IMR-90 (cell line): ENCODE measurements at regions not wholly inside any gene's neighbourhood (a gene's known extent, or its start where the extent isn't known, plus 50 kb on each side); places are given as distances from the start of the nearest gene placed in this dataset.

ENCODE experiments used
- ATAC-seq: fragments of 200-7000 bp; cut with Tn5 transposase; 2 replicates; pipeline ENCODE4 v1.9.1; 2020; ENCODE audit warnings: low read depth, mild to moderate bottlenecking, moderate library complexity
- BruUV-seq: library from RNA; stranded (reverse); fragments of 400-500 nt; replicated peaks from 2 replicates; lab custom pipeline; 2021; lab: Mats Ljungman, UMichigan
- CTCF ChIA-PET: fragments of 300-600 bp; formaldehyde crosslinking; extraction: SDS; loops from one replicate; lab custom pipeline; 2021; ENCODE audit warnings: antibody characterized with exemption; lab: Yijun Ruan, JAX
- POLR2A ChIA-PET: fragments of 300-600 bp; sonication (Branson Sonifier 250); formaldehyde crosslinking; loops from one replicate; lab custom pipeline; 2022; ENCODE audit warnings: antibody characterized with exemption; ENCODE audit not compliant: unreplicated experiment; lab: Charles Lee
- DNase-seq: peaks from one replicate; pipeline ENCODE4 v3.0.0; 2013
- H2AFZ ChIP-seq: replicated peaks from 2 replicates; pipeline ENCODE3; 2013; ENCODE audit warnings: low read length, mild to moderate bottlenecking; ENCODE audit not compliant: poor library complexity
- H2AK5ac ChIP-seq: 2 replicates; pipeline ENCODE4 v1.6.1; 2013; ENCODE audit warnings: low read depth, low read length, inconsistent platforms
- H2AK9ac ChIP-seq: replicated peaks from 2 replicates; pipeline ENCODE3; 2013; ENCODE audit warnings: mild to moderate bottlenecking, low read depth, low read length, moderate library complexity; ENCODE audit not compliant: poor library complexity
- H2BK120ac ChIP-seq: 2 replicates; pipeline ENCODE4 v1.6.1; 2013; ENCODE audit warnings: low read depth, low read length, inconsistent platforms
- H2BK15ac ChIP-seq: 3 replicates; pipeline ENCODE4 v1.6.1; 2013; ENCODE audit warnings: low read depth, low read length, inconsistent platforms
- H2BK20ac ChIP-seq: 2 replicates; pipeline ENCODE4 v1.6.1; 2013; ENCODE audit warnings: low read depth, mild to moderate bottlenecking, inconsistent platforms, low read length, moderate library complexity
- H2BK5ac ChIP-seq: 2 replicates; pipeline ENCODE4 v1.6.1; 2013; ENCODE audit warnings: mild to moderate bottlenecking, low read depth, low read length, inconsistent platforms; ENCODE audit not compliant: poor library complexity, severe bottlenecking
- H3K14ac ChIP-seq: replicated peaks from 2 replicates; pipeline ENCODE4 v1.6.1; 2013; ENCODE audit warnings: low read depth, low read length, inconsistent platforms
- H3K18ac ChIP-seq: 2 replicates; pipeline ENCODE4 v1.6.1; 2013; ENCODE audit warnings: low read depth, low read length, control low read depth
- H3K23ac ChIP-seq: 2 replicates; pipeline ENCODE4 v1.6.1; 2013; ENCODE audit warnings: low read depth, low read length, inconsistent platforms
- H3K27ac ChIP-seq: 2 replicates; pipeline ENCODE4 v1.5.1; 2013; ENCODE audit warnings: mild to moderate bottlenecking, control low read depth, low read length; ENCODE audit not compliant: insufficient read depth
- H3K27me3 ChIP-seq: 2 replicates; pipeline ENCODE4 v1.6.1; 2013; ENCODE audit warnings: low read length; ENCODE audit not compliant: control insufficient read depth, insufficient read depth
- H3K36me3 ChIP-seq: 2 replicates; pipeline ENCODE4 v1.6.1; 2013; ENCODE audit warnings: low read length, mixed read lengths; ENCODE audit not compliant: control insufficient read depth, insufficient read depth
- H3K4ac ChIP-seq: 2 replicates; pipeline ENCODE4 v1.6.1; 2013; ENCODE audit warnings: low read depth, low read length, inconsistent platforms
- H3K4me1 ChIP-seq: 2 replicates; pipeline ENCODE4 v1.6.1; 2013; ENCODE audit warnings: low read length, mixed read lengths; ENCODE audit not compliant: control insufficient read depth, insufficient read depth
- H3K4me2 ChIP-seq: 2 replicates; pipeline ENCODE4 v1.6.1; 2013; ENCODE audit warnings: low read depth, mild to moderate bottlenecking, control low read depth, low read length, moderate library complexity
- H3K4me3 ChIP-seq: 2 replicates; pipeline ENCODE4 v1.5.1; 2013; ENCODE audit warnings: low read depth, mild to moderate bottlenecking, control low read depth, low read length, moderate library complexity; ENCODE audit not compliant: insufficient read depth
- H3K56ac ChIP-seq: 2 replicates; pipeline ENCODE4 v1.6.1; 2013; ENCODE audit warnings: low read length, inconsistent platforms; ENCODE audit not compliant: insufficient read depth; ENCODE audit errors: extremely low read depth
- H3K79me1 ChIP-seq, 2 experiments: 2 replicates each; pipeline ENCODE4 v1.6.1; 2013; ENCODE audit warnings: low read length in 2 of 2, inconsistent platforms in 1 of 2, low read depth in 1 of 2
- H3K9ac ChIP-seq: 2 replicates; pipeline ENCODE4 v1.6.1; 2013; ENCODE audit warnings: low read depth, low read length, control low read depth
- H3K9me1 ChIP-seq: 2 replicates; pipeline ENCODE4 v1.6.1; 2013; ENCODE audit warnings: low read length, inconsistent platforms; ENCODE audit not compliant: insufficient read depth
- H3K9me3 ChIP-seq: 2 replicates; pipeline ENCODE4 v1.6.1; 2013; ENCODE audit warnings: low read length; ENCODE audit not compliant: control insufficient read depth, insufficient read depth
- H4K20me1 ChIP-seq: 2 replicates; pipeline ENCODE4 v1.6.1; 2013; ENCODE audit warnings: low read length, inconsistent platforms; ENCODE audit not compliant: insufficient read depth
- H4K5ac ChIP-seq: 2 replicates; pipeline ENCODE4 v1.6.1; 2013; ENCODE audit warnings: mild to moderate bottlenecking, low read depth, low read length, control low read depth
- H4K8ac ChIP-seq, 2 experiments: 2 replicates each; pipeline ENCODE4 v1.6.1; 2013; ENCODE audit warnings: low read depth in 2 of 2, low read length in 2 of 2, control low read depth in 1 of 2, inconsistent platforms in 1 of 2
- H4K91ac ChIP-seq: 2 replicates; pipeline ENCODE4 v1.6.1; 2013; ENCODE audit warnings: low read depth, low read length, inconsistent platforms; ENCODE audit not compliant: insufficient read depth
- BHLHE40 ChIP-seq: fragments of 150-350 bp; IDR thresholded peaks from 2 replicates; pipeline ENCODE4 v1.6.1; 2016; ENCODE audit warnings: mild to moderate bottlenecking, low read depth, low read length
- CEBPB ChIP-seq: IDR thresholded peaks from 2 replicates; pipeline ENCODE4 v1.6.1; 2012; ENCODE audit warnings: low read depth, low read length, improper control_type of control experiment
- CTCF ChIP-seq: conservative IDR thresholded peaks from 2 replicates; pipeline ENCODE4 v1.5.1; 2012; ENCODE audit warnings: mild to moderate bottlenecking, low read depth, low read length, improper control_type of control experiment
- FOS ChIP-seq: fragments of 150-350 bp; IDR thresholded peaks from 2 replicates; pipeline ENCODE4 v1.6.1; 2016; ENCODE audit warnings: low read depth, low read length
- MAFK ChIP-seq: IDR thresholded peaks from 2 replicates; pipeline ENCODE4 v1.6.1; 2012; ENCODE audit warnings: low read depth, low read length, improper control_type of control experiment
- MAZ ChIP-seq: IDR thresholded peaks from 2 replicates; pipeline ENCODE4 v1.6.1; 2012; ENCODE audit warnings: low read depth, mild to moderate bottlenecking, low read length, improper control_type of control experiment, moderate library complexity, borderline replicate concordance
- POLR2A ChIP-seq: IDR thresholded peaks from 2 replicates; pipeline ENCODE4 v1.6.1; 2012; ENCODE audit warnings: mild to moderate bottlenecking, low read depth, low read length
- RAD21 ChIP-seq: IDR thresholded peaks from 2 replicates; pipeline ENCODE4 v1.6.1; 2012; ENCODE audit warnings: low read length, improper control_type of control experiment
- RCOR1 ChIP-seq: IDR thresholded peaks from 2 replicates; pipeline ENCODE4 v1.6.1; 2012; ENCODE audit warnings: mild to moderate bottlenecking, low read length, improper control_type of control experiment; ENCODE audit not compliant: insufficient replicate concordance
- RFX5 ChIP-seq: IDR thresholded peaks from 2 replicates; pipeline ENCODE4 v1.8.0; 2012; ENCODE audit warnings: low read depth, mild to moderate bottlenecking, low read length, moderate library complexity
- USF2 ChIP-seq: fragments of 150-350 bp; IDR thresholded peaks from 2 replicates; pipeline ENCODE4 v1.6.1; 2017; ENCODE audit warnings: mild to moderate bottlenecking, antibody characterized with exemption, low read length, low read depth
- WGBS, 2 experiments: methylation state at CpG; one replicate each; pipeline versions ENCODE4 v1.1.5 to v1.1.7; 2013; ENCODE audit warnings: missing lambda C conversion rate in 2 of 2; ENCODE audit not compliant: insufficient read length in 1 of 2; ENCODE audit errors: extremely low coverage in 2 of 2; 5-methylcytosine and 5-hydroxymethylcytosine counted together
- dilution Hi-C: fragments of 300-500 bp; cut with HindIII; formaldehyde crosslinking; loops from one replicate; pipeline ENCODE4 v1.14.3; 2018; ENCODE audit warnings: low sequenced_read_pairs; ENCODE audit not compliant: unreplicated experiment
- in situ Hi-C: fragments of 300-500 bp; cut with MboI; formaldehyde crosslinking; loops from 3 replicates; pipeline ENCODE4 v1.14.3; 2019; ENCODE audit warnings: low sequenced_read_pairs, inconsistent platforms, mixed read lengths
- intact Hi-C: fragments of 100-400 bp; cut with micrococcal nuclease; formaldehyde crosslinking; loops from 2 replicates; pipeline ENCODE4 v1.10.0; 2022
- TF ChIP-seq, protein P1 (sequence below): fragments of 150-350 bp; IDR thresholded peaks from 2 replicates; pipeline ENCODE4 v1.6.1; 2016; ENCODE audit warnings: low read depth, mild to moderate bottlenecking, low read length, moderate library complexity, borderline replicate concordance

DNA sequence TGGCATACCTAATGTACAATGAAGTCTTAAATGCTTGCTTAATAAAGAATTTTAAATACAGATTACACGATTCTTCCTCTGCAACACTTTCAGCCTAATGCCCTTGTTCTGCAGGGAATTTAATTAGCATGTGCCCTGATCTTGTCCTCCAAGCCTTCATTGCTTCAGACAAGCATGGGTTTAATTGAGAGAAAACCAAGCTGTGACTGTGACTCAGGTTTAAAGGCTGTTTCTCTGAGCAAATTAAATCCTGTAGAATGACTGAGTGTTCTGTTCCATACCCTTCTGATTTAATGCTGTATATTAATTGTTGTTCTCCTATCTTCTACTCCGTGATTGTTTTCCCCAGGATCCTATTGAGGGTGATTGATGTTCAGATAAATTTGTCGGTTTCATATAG, 269.0 kb upstream of the PRMT6 start:
- no peak for ATAC-seq

More for the DNA sequence above, 269.0 kb upstream of the PRMT6 start:
- Histone ChIP-seq H4K8ac (no peak overlapping the region), H3K27ac (no peak overlapping the region), H2BK20ac (no peak overlapping the region), H2AFZ (no peak overlapping the region), H3K56ac (no peak overlapping the region), H3K9me1 (no peaks in the 10 kb centered on the region), H3K4ac (no peak overlapping the region), H2BK5ac (no peak overlapping the region), H3K4me2 (no peak overlapping the region), H3K23ac (no peak overlapping the region), H3K79me1 (no peaks in the 10 kb centered on the region), H2AK9ac (no peak overlapping the region), H3K9me3 (0 out of 2 replicates have a peak, but pooled peaks cover 2% of the 10 kb centered on the region), H3K14ac (no peak overlapping the region), H3K18ac (no peak overlapping the region), H2BK120ac (no peak overlapping the region), H2BK15ac (no peak overlapping the region), H2AK5ac (no peak overlapping the region), H3K4me3 (no peak overlapping the region), H3K36me3 (no peaks in the 10 kb centered on the region), H4K91ac (no peak overlapping the region), H4K20me1 (no peaks in the 10 kb centered on the region), H4K5ac (no peak overlapping the region), H3K4me1 (no peaks in the 10 kb centered on the region), H3K27me3 (no peaks in the 10 kb centered on the region), H3K9ac (no peak overlapping the region)
- ChIA-PET CTCF (no interaction called here), POLR2A (no interaction called here)
- in situ Hi-C loops, result no loop called here
- no peak for DNase-seq
- no CpG with 5 or more reads among the region's 3 CpGs for WGBS, 2 experiments
- dilution Hi-C loops, result no loop called here
- intact Hi-C loops, result no loop called here
- no TSS peak for BruUV-seq
- TF ChIP-seq RFX5 (no peak), RAD21 (no peak), MAFK (no peak), POLR2A (no peak), USF2 (no peak), MAZ (no peak), FOS (no peak), RCOR1 (no peak), CTCF (no peak), CEBPB (no peak), BHLHE40 (no peak)
- TF ChIP-seq, protein P1, sequence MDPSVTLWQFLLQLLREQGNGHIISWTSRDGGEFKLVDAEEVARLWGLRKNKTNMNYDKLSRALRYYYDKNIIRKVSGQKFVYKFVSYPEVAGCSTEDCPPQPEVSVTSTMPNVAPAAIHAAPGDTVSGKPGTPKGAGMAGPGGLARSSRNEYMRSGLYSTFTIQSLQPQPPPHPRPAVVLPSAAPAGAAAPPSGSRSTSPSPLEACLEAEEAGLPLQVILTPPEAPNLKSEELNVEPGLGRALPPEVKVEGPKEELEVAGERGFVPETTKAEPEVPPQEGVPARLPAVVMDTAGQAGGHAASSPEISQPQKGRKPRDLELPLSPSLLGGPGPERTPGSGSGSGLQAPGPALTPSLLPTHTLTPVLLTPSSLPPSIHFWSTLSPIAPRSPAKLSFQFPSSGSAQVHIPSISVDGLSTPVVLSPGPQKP, result no peak
